ENCODE measurements at regions not wholly inside any gene's neighbourhood (a gene's known extent, or its start where the extent isn't known, plus 50 kb on each side); places are given as distances from the start of the nearest gene placed in this dataset.

- Histone ChIP-seq H3K4me2 (ENCODE audit: insufficient read depth, low read length) (no peak overlapping the region), H3K36me3 (ENCODE audit: insufficient read depth, low read length) (no peaks in the 10 kb centered on the region), H3K79me2 (ENCODE audit: insufficient read depth, low read length) (no peaks in the 10 kb centered on the region), H3K27ac (ENCODE audit: low read length) (no peak overlapping the region), H3K4me3 (ENCODE audit: low read depth in 1 of 2, low read length in 2 of 2) (no peak overlapping the region), H3K9me3 (ENCODE audit: insufficient read depth, low read length, severe bottlenecking) (no peaks in the 10 kb centered on the region), H4K20me1 (ENCODE audit: insufficient read depth, low read length) (no peaks in the 10 kb centered on the region), H3K9ac (ENCODE audit: low read depth, low read length) (no peak overlapping the region), H2AFZ (ENCODE audit: low read depth, low read length) (no peak overlapping the region), H3K4me1 (ENCODE audit: insufficient read depth, low read length) (no peaks in the 10 kb centered on the region), H3K27me3 (ENCODE audit: insufficient read depth, low read length, poor library complexity) (no peaks in the 10 kb centered on the region)
- ATAC-seq (ENCODE audit: insufficient read depth, low read depth), result no peak
- no peak for DNase-seq
- no peak for TF ChIP-seq CTCF (IDR thresholded peaks at IDR 0.05; ENCODE audit: borderline replicate concordance, extremely low read depth, low read length, poor library complexity, severe bottlenecking)
- TF ChIP-seq EZH2 (IDR thresholded peaks at IDR 0.05; ENCODE audit: borderline replicate concordance, low read depth, low read length, severe bottlenecking), result no peak
Measured at GRCh38 chr9:115845648-115846312, 307.8 kb upstream of the PAPPA start.

GRCh38 chr9:115847216-115847615 lies 306.4 kb upstream of the PAPPA start:
- H3K9ac ChIP-seq (ENCODE audit: low read depth, low read length), result no peak overlapping the region
- H3K9me3 ChIP-seq (ENCODE audit: insufficient read depth, low read length, severe bottlenecking), result no peaks in the 10 kb centered on the region
- no peaks in the 10 kb centered on the region for H3K36me3 ChIP-seq (ENCODE audit: insufficient read depth, low read length)
- H3K27ac ChIP-seq (ENCODE audit: low read length), result no peak overlapping the region
- no peaks in the 10 kb centered on the region for H4K20me1 ChIP-seq (ENCODE audit: insufficient read depth, low read length)
- ATAC-seq (ENCODE audit: insufficient read depth, low read depth) (no peak), DNase-seq (no peak)
- no peak overlapping the region for H2AFZ ChIP-seq (ENCODE audit: low read depth, low read length)
- H3K4me3 ChIP-seq (ENCODE audit: low read depth in 1 of 2, low read length in 2 of 2), result no peak overlapping the region
- H3K4me2 ChIP-seq (ENCODE audit: insufficient read depth, low read length), result no peak overlapping the region
- H3K79me2 ChIP-seq (ENCODE audit: insufficient read depth, low read length), result no peaks in the 10 kb centered on the region
- no peaks in the 10 kb centered on the region for H3K4me1 ChIP-seq (ENCODE audit: insufficient read depth, low read length)
- TF ChIP-seq CTCF (IDR thresholded peaks at IDR 0.05; ENCODE audit: borderline replicate concordance, extremely low read depth, low read length, poor library complexity, severe bottlenecking) (no peak), EZH2 (IDR thresholded peaks at IDR 0.05; ENCODE audit: borderline replicate concordance, low read depth, low read length, severe bottlenecking) (no peak)
- no peaks in the 10 kb centered on the region for H3K27me3 ChIP-seq (ENCODE audit: insufficient read depth, low read length, poor library complexity)

GRCh38 chr9:115849679-115850412 lies 303.7 kb upstream of the PAPPA start:
- H2AFZ ChIP-seq (ENCODE audit: low read depth, low read length), result no peak overlapping the region
- no peak overlapping the region for H3K4me3 ChIP-seq (ENCODE audit: low read depth in 1 of 2, low read length in 2 of 2)
- no peaks in the 10 kb centered on the region for H3K9me3 ChIP-seq (ENCODE audit: insufficient read depth, low read length, severe bottlenecking)
- H3K4me1 ChIP-seq (ENCODE audit: insufficient read depth, low read length), result no peaks in the 10 kb centered on the region
- no peak for TF ChIP-seq CTCF (IDR thresholded peaks at IDR 0.05; ENCODE audit: borderline replicate concordance, extremely low read depth, low read length, poor library complexity, severe bottlenecking)
- no peak for TF ChIP-seq EZH2 (IDR thresholded peaks at IDR 0.05; ENCODE audit: borderline replicate concordance, low read depth, low read length, severe bottlenecking)
- H3K27me3 ChIP-seq (ENCODE audit: insufficient read depth, low read length, poor library complexity), result no peaks in the 10 kb centered on the region
- no peak for DNase-seq
- no peaks in the 10 kb centered on the region for H4K20me1 ChIP-seq (ENCODE audit: insufficient read depth, low read length)
- H3K9ac ChIP-seq (ENCODE audit: low read depth, low read length), result no peak overlapping the region
- H3K4me2 ChIP-seq (ENCODE audit: insufficient read depth, low read length), result no peak overlapping the region
- no peaks in the 10 kb centered on the region for H3K79me2 ChIP-seq (ENCODE audit: insufficient read depth, low read length)
- ATAC-seq (ENCODE audit: insufficient read depth, low read depth), result no peak
- H3K27ac ChIP-seq (ENCODE audit: low read length), result no peak overlapping the region
- no peaks in the 10 kb centered on the region for H3K36me3 ChIP-seq (ENCODE audit: insufficient read depth, low read length)

Measured in DND-41 (cell line).